ENCODE measurements at regions not wholly inside any gene's neighbourhood (a gene's known extent, or its start where the extent isn't known, plus 50 kb on each side); places are given as distances from the start of the nearest gene placed in this dataset.

DNA sequence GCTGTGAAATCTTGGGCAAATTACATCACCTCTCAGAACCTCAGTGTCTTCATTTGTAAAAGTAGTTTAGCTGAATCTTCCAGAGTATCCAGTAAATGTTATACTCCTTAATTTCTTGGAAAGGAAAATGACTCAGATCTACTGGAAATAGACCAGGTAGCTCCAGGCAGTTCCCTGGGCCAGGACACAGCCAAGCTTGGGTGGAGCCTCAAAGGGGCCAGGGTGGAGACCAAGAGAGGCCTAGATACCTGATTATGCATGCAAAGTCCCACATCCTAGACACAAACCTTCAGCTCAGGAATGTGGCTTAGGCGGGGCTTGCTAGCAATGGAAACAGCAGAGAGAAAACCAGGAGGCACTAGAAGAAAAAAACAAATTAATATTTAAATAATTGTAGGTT is 272.8 kb downstream of the MAFB start:
- Mint-ChIP-seq H3K4me1 (no peaks in the 10 kb centered on the region), H3K27ac (no peak overlapping the region), H3K27me3 (ENCODE audit: low read depth) (no peaks in the 10 kb centered on the region), H3K36me3 (no peaks in the 10 kb centered on the region), H3K4me3 (no peak overlapping the region), H3K9me3 (peaks cover 19% of the 10 kb centered on the region)
- DNase-seq (ENCODE audit: low spot score in 2 of 2, unreplicated experiment in 2 of 2) = no peak
- no peak for TF ChIP-seq CTCF (IDR thresholded peaks at IDR 0.05; ENCODE audit: unreplicated experiment)

DNA sequence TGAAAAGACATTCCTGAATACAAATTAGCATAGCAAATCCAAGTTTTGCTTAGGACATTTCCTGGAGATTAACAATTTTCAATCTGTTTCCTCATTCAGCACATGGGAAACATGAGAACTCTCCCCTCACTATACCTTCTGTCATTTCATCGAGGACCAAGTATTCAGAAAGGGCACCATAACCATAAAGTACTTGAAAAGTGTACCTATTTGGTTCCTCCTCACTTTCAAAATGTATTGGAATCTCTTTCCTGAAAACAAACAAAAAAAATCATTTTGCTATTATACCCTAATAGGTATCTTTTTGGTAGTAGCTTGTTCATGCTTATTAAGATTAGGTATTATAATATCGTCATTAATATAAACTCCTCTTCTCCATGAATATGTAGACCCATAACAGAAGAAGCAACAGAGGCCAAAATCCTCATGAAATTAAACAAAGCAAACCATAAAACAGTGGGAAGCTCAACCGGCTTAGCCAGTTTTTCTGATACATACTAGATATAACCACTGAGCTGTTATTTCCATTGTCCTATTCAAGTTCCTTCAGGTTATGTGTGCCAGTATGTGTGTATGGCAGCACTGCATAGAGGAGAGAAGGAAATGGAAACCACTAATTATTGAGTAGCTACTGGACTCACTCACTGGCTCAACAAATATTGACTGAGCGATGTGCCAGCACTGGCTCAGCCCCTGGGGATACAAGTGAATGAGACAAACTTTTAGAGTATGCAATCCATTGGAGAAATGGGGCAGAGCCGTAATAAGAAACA is 274.0 kb downstream of the MAFB start:
- Mint-ChIP-seq H3K27me3 (ENCODE audit: low read depth) (no peaks in the 10 kb centered on the region), H3K4me3 (no peak overlapping the region), H3K36me3 (no peaks in the 10 kb centered on the region), H3K9me3 (peaks cover 19% of the 10 kb centered on the region), H3K27ac (no peak overlapping the region), H3K4me1 (peaks cover under 1% of the 10 kb centered on the region)
- no peak for DNase-seq (ENCODE audit: low spot score in 2 of 2, unreplicated experiment in 2 of 2)
- TF ChIP-seq CTCF (IDR thresholded peaks at IDR 0.05; ENCODE audit: unreplicated experiment) = no peak

GRCh38 chr20:40410028-40410427 is 279.0 kb downstream of the MAFB start:
- TF ChIP-seq CTCF (IDR thresholded peaks at IDR 0.05; ENCODE audit: unreplicated experiment) = no peak

GRCh38 chr20:40397467-40397866 is 291.6 kb downstream of the MAFB start:
- Mint-ChIP-seq H3K36me3 (no peaks in the 10 kb centered on the region), H3K27ac (no peak overlapping the region), H3K4me1 (peaks cover 2% of the 10 kb centered on the region), H3K4me3 (no peak overlapping the region), H3K27me3 (ENCODE audit: low read depth) (peaks cover 8% of the 10 kb centered on the region), H3K9me3 (peaks cover 7% of the 10 kb centered on the region)
- no peak for DNase-seq (ENCODE audit: low spot score in 2 of 2, unreplicated experiment in 2 of 2)
- TF ChIP-seq CTCF (IDR thresholded peaks at IDR 0.05; ENCODE audit: unreplicated experiment) = no peak

More at GRCh38 chr20:40410028-40410427, 279.0 kb downstream of the MAFB start:
- H3K9me3 Mint-ChIP-seq = no peaks in the 10 kb centered on the region
- DNase-seq (ENCODE audit: low spot score in 2 of 2, unreplicated experiment in 2 of 2) = no peak
- H3K36me3 Mint-ChIP-seq = no peaks in the 10 kb centered on the region
- H3K4me3 Mint-ChIP-seq = no peak overlapping the region
- H3K27ac Mint-ChIP-seq = no peak overlapping the region
- H3K4me1 Mint-ChIP-seq = peaks cover 2% of the 10 kb centered on the region
- peaks cover 3% of the 10 kb centered on the region for H3K27me3 Mint-ChIP-seq (ENCODE audit: low read depth)

GRCh38 chr20:40393197-40394079 is 295.6 kb downstream of the MAFB start:
- no peak overlapping the region for H3K4me3 Mint-ChIP-seq
- no peak for TF ChIP-seq CTCF (IDR thresholded peaks at IDR 0.05; ENCODE audit: unreplicated experiment)
- H3K9me3 Mint-ChIP-seq = peaks cover 5% of the 10 kb centered on the region
- no peak for DNase-seq (ENCODE audit: low spot score in 2 of 2, unreplicated experiment in 2 of 2)
- peaks cover 8% of the 10 kb centered on the region for H3K27me3 Mint-ChIP-seq (ENCODE audit: low read depth)
- H3K4me1 Mint-ChIP-seq = peaks cover 2% of the 10 kb centered on the region
- no peak overlapping the region for H3K27ac Mint-ChIP-seq
- no peaks in the 10 kb centered on the region for H3K36me3 Mint-ChIP-seq

All from mesothelial cell of epicardium (in vitro differentiated cells).